ENCODE measurements at regions not wholly inside any gene's neighbourhood (a gene's known extent, or its start where the extent isn't known, plus 50 kb on each side); places are given as distances from the start of the nearest gene placed in this dataset.

- no peak for TF ChIP-seq CTCF (IDR thresholded peaks at IDR 0.05)
- TF ChIP-seq EP300 (IDR thresholded peaks at IDR 0.05), result no peak
Measured at GRCh38 chr9:124198331-124198730, 59.4 kb upstream of the NEK6 start.
